BJ (cell line): ENCODE measurements at regions not wholly inside any gene's neighbourhood (a gene's known extent, or its start where the extent isn't known, plus 50 kb on each side); places are given as distances from the start of the nearest gene placed in this dataset.

ENCODE experiments used
- CTCF ChIA-PET: fragments of 350-600 bp; formaldehyde crosslinking; extraction: SDS; loops from one replicate; lab custom pipeline; 2021; ENCODE audit warnings: antibody characterized with exemption, inconsistent platforms; lab: Yijun Ruan, JAX
- POLR2A ChIA-PET: fragments of 300-600 bp; sonication (Branson Sonifier 250); formaldehyde crosslinking; extraction: SDS; loops from one replicate; lab custom pipeline; 2021; ENCODE audit warnings: antibody characterized with exemption; lab: Charles Lee
- DNase-seq: peaks from one replicate; pipeline ENCODE4 v3.0.0-alpha.2; 2011; ENCODE audit warnings: low read depth
- H3K27me3 ChIP-seq: 2 replicates; pipeline ENCODE4 v1.6.0; 2011; ENCODE audit warnings: low read length; ENCODE audit not compliant: control insufficient read depth, insufficient read depth
- H3K36me3 ChIP-seq: 2 replicates; pipeline ENCODE4 v1.5.1; 2011; ENCODE audit warnings: low read length; ENCODE audit not compliant: control insufficient read depth, insufficient read depth
- H3K4me3 ChIP-seq: 2 replicates; pipeline ENCODE4 v1.5.1; 2011; ENCODE audit warnings: low read depth, mild to moderate bottlenecking, control low read depth, low read length
- CTCF ChIP-seq: IDR thresholded peaks from 2 replicates; pipeline ENCODE4 v1.5.1; 2011; ENCODE audit warnings: low read depth, mild to moderate bottlenecking, control low read depth, inconsistent platforms, low read length, moderate library complexity; ENCODE audit not compliant: insufficient read depth

DNA sequence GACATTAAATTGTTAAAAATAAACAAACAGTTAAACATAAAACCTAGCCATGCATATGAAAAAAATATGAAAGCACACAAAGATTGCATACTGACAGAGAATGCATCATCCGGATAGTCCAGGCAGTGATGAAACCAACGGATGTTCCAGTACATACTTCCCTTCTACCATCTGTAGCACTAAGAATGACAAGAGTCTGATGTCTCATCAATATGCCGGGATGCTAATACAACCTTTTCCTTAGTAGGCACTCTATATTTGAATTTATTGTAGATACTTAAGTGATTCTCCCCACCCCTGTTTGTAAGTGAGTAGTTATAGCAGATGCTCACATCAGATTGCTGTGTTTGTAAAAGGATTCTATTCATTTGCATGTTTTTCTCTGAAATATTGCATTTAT, 571.2 kb upstream of the WWC1 start:
- CTCF ChIA-PET = no interaction called here
- POLR2A ChIA-PET = interaction anchor here (0.6 kb wide), 1 partner anchor 504 kb away, joined by 4 read pairs; no protein-coding TSS in a partner anchor
- no peaks in the 10 kb centered on the region for H3K36me3 ChIP-seq
- no peak for DNase-seq
- no peak for TF ChIP-seq CTCF
- H3K27me3 ChIP-seq = no peaks in the 10 kb centered on the region
- no peak overlapping the region for H3K4me3 ChIP-seq

DNA sequence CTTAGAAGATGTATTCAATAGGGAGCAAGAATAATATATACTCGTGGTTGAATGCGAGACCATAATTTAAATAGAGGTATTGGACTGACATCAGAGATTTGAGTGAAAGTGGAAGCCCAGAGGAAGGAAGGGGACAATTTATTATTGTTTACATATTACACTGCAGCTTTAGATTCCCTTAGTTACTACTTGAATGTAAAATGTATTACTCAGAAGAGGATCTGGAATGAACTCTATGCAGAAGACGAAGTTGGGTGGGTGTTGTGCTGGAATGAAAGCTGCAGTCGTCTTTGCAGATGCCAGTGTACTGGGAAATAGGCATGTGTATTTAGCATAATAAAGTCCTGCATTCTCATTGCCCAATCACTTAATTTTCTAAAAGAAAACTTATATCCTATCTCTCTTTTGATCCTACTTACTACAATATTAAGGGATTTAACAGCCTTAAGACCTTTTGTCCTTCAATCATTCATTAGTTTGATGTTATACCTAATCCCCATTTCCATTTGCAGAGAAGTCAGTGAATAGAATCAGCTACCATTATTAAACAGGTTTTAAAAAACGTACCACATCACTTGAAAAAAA, 570.7 kb upstream of the WWC1 start:
- no peak overlapping the region for H3K4me3 ChIP-seq
- CTCF ChIA-PET = interaction anchor here (2.5 kb wide), 1 partner anchor 24 kb away, joined by 9 read pairs; no protein-coding TSS in a partner anchor
- DNase-seq = no peak

DNA sequence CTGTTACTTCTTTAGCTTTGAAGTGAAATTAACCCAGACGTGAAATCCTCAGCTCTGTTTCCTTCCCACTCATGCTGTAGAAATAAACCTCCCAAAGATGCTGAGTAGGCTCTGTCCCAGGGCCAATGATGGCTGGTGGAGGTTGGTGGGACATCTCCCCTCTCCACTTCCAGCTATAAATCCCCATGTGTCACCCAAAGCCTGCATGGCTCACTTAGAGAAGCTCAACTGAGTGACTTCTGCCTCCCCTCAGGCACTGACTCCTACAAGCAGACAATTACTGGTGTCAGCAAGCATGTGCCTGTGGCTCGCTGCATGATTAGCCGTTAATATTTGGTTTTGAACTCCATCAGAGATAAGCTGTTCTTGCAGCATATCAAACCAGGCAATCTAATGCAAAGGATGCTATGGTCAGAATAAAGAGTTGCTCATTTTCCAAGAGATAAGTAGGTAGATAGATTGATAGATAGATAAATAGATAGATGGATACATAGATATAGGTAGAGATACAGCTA, 569.5 kb upstream of the WWC1 start:
- DNase-seq = no peak
- Histone ChIP-seq H3K4me3 (no peak overlapping the region), H3K27me3 (no peaks in the 10 kb centered on the region), H3K36me3 (no peaks in the 10 kb centered on the region)
- no peak for TF ChIP-seq CTCF
- ChIA-PET CTCF (interaction anchor here (0.6 to 2.5 kb wide), 11 partner anchors 20 to 355 kb away, joined by 3 to 9 read pairs (median 3); no protein-coding TSS in a partner anchor), POLR2A (no interaction called here)

More for the DNA sequence above, 570.7 kb upstream of the WWC1 start:
- H3K36me3 ChIP-seq = no peaks in the 10 kb centered on the region
- POLR2A ChIA-PET = interaction anchor here (0.6 kb wide), 1 partner anchor 503 kb away, joined by 4 read pairs; no protein-coding TSS in a partner anchor
- no peaks in the 10 kb centered on the region for H3K27me3 ChIP-seq
- no peak for TF ChIP-seq CTCF

GRCh38 chr5:167723254-167723871, 568.1 kb upstream of the WWC1 start:
- Histone ChIP-seq H3K4me3 (no peak overlapping the region), H3K36me3 (no peaks in the 10 kb centered on the region), H3K27me3 (no peaks in the 10 kb centered on the region)
- ChIA-PET CTCF (interaction anchor here (0.6 to 2.5 kb wide), 10 partner anchors 9 to 594 kb away, joined by 3 to 9 read pairs (median 3); no protein-coding TSS in a partner anchor), POLR2A (interaction anchor here (0.5 kb wide), 1 partner anchor 1839 kb away, joined by 3 read pairs; no protein-coding TSS in a partner anchor)
- TF ChIP-seq CTCF = peak; percentile 92
- DNase-seq = no peak

GRCh38 chr5:167725264-167725663, 566.2 kb upstream of the WWC1 start:
- DNase-seq = no peak
- Histone ChIP-seq H3K36me3 (no peaks in the 10 kb centered on the region), H3K27me3 (no peaks in the 10 kb centered on the region), H3K4me3 (no peak overlapping the region)
- ChIA-PET CTCF (interaction anchor here (0.6 to 0.7 kb wide), 2 partner anchors 38 to 351 kb away, joined by 3 to 4 read pairs; no protein-coding TSS in a partner anchor), POLR2A (no interaction called here)
- TF ChIP-seq CTCF = no peak
